Activated naive CD4-positive, alpha-beta T cell treated with anti-CD3 and anti-CD28 coated beads, Interleukin-2, amount 50 U/mL, for 72 hours (primary cell): ENCODE measurements at regions not wholly inside any gene's neighbourhood (a gene's known extent, or its start where the extent isn't known, plus 50 kb on each side); places are given as distances from the start of the nearest gene placed in this dataset.
"Not testable (repeated sequence)": the region's sequence is repeated elsewhere in the genome, so short reads cannot be mapped to it uniquely, and the experiment has no call there.

Experiments used
- ATAC-seq, 2 donors: fragments of 150-1000 bp; cut with Tn5 transposase; 2 replicates each; pipeline ENCODE4 v1.10.0; 2021; ENCODE audit warnings: mild to moderate bottlenecking in 2 of 2, moderate library complexity in 2 of 2
- DNase-seq, 2 donors: peaks; one replicate each; pipeline ENCODE4 v3.0.0; 2021 to 2022; ENCODE audit warnings: low spot score in 2 of 2
- H3K27ac Mint-ChIP-seq, 2 donors: one replicate each; pipeline ENCODE4 v1.8.0; 2022; ENCODE audit warnings: mild to moderate bottlenecking in 2 of 2, mixed read lengths in 2 of 2
- H3K36me3 Mint-ChIP-seq, 2 donors: one replicate each; pipeline ENCODE4 v1.8.0; 2022; ENCODE audit warnings: mixed read lengths in 2 of 2
- H3K9me3 Mint-ChIP-seq, 2 donors: one replicate each; pipeline ENCODE4 v1.8.0; 2022; ENCODE audit warnings: mixed read lengths in 2 of 2

DNA sequence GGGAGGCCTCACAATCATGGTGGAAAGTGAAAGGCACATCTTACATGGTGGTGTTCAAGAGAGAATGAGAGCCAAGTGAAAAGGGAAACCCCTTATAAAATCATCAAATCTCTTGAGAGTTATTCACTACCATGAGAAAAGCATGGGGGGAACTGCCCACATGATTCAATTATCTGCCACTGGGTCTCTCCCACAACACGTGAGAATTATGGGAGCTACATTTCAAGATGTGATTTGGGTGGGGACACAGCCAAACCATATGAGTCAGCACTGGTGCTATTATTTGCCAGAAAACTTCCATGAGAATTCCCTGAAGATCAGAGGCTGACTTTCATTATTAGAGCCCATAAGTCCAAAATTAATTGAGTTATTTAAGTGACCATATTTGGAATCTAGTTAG, 1001.2 kb upstream of the POT1 start:
- H3K9me3 Mint-ChIP-seq: no peaks in the 10 kb centered on the region
- H3K36me3 Mint-ChIP-seq: no peaks in the 10 kb centered on the region
- ATAC-seq (no peak), DNase-seq (no peak)
- H3K27ac Mint-ChIP-seq: no peak overlapping the region

DNA sequence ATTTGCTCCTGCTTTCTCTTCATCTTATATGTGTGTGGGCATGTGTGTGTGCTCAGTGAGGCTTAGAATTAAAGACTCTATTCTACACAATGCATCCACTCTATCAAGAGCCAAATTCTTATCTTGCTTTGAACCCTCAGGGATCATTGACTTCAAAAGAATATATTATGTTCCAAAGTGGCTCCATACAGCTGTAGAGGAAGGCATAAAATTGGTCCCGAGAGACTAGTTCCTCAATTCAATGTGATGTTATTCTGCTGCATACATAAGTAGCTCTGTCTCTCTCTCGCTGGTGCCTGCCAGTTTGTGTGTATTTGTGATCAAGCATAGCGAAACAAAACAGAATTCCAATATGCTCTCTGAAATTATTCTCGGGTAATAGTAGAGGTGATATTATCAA, 997.9 kb upstream of the POT1 start:
- DNase-seq (no peak), ATAC-seq (no peak)
- no peak overlapping the region for H3K27ac Mint-ChIP-seq
- peaks cover 3 to 15% of the 10 kb centered on the region in 2 donors for H3K9me3 Mint-ChIP-seq
- no peaks in the 10 kb centered on the region for H3K36me3 Mint-ChIP-seq

- H3K36me3 Mint-ChIP-seq: no peaks in the 10 kb centered on the region
- H3K27ac Mint-ChIP-seq: no peak overlapping the region
- H3K9me3 Mint-ChIP-seq: peaks cover 3 to 15% of the 10 kb centered on the region in 2 donors
- no peak for DNase-seq
- ATAC-seq: no peak
Measured at GRCh38 chr7:125926621-125927020, 997.0 kb upstream of the POT1 start.

DNA sequence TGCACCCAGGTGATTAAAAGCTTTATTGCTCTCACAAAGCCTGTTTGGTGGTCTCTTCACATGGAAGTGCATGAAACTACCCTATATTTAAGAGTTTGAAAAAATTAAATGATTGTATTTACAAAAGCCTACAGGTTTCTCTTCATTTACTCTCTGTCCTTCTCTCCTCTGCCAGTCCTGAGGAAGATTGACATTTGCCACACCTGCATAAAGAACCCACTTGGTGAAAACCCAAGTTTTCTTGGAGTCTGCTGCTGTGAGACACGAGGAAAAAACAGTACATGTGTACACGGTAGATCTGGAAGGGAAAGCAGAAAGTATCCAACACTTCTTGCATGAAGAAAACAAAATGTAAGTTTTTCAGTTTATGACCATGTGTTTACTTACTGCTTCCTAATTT, 994.4 kb upstream of the POT1 start:
- no peak for ATAC-seq
- DNase-seq: no peak
- H3K9me3 Mint-ChIP-seq: peaks cover 3 to 15% of the 10 kb centered on the region in 2 donors
- H3K27ac Mint-ChIP-seq: no peak overlapping the region
- no peaks in the 10 kb centered on the region for H3K36me3 Mint-ChIP-seq

GRCh38 chr7:125915381-125915948, 985.8 kb upstream of the POT1 start:
- peaks cover 21 to 34% of the 10 kb centered on the region in 2 donors for H3K9me3 Mint-ChIP-seq
- not testable (repeated sequence) for H3K27ac Mint-ChIP-seq, DNase-seq, ATAC-seq, H3K36me3 Mint-ChIP-seq

DNA sequence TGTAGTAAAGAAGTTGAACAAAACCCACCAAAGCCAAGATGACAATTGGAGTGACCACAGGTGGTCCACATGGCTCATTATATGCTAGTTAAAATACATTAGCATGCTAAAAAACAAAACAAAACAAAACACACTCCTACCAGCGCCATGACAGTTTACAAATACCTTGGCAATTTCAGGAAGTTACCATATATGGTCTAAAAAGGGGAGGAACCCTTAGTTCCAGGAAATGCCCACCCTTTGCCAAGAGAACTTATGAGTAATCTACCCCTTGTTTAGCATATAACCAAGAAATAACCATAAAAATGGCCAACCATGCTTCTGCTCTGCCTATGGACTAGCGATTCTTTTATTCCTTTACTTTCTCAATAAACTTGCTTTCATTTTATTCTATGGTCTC, 979.1 kb upstream of the POT1 start:
- DNase-seq: no peak
- Mint-ChIP-seq H3K36me3 (peaks cover 4 to 6% of the 10 kb centered on the region in 2 donors), H3K9me3 (peaks cover 31 to 35% of the 10 kb centered on the region in 2 donors), H3K27ac (no peak overlapping the region)
- ATAC-seq: no peak

DNA sequence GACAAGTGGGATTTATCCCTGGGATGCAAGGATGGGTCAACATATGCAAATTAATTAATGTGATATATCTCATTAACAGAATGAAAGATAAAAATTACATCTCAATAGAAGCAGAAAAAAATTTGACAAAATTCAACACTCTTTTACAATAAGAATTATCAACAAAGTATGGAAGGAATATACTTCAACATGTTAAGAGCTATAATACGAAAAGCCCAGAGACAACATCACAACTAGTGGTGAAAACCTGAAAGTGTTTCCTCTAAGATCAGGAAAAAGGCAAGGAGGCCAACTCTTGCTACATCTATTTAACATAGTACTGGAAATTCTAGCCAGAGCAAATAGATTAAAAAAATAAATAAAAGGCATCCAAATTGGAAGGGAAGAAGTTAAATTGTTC, 970.0 kb upstream of the POT1 start:
- no peaks in the 10 kb centered on the region for H3K36me3 Mint-ChIP-seq
- ATAC-seq (no peak), DNase-seq (no peak)
- no peak overlapping the region for H3K27ac Mint-ChIP-seq
- peaks cover 14 to 26% of the 10 kb centered on the region in 2 donors for H3K9me3 Mint-ChIP-seq

DNA sequence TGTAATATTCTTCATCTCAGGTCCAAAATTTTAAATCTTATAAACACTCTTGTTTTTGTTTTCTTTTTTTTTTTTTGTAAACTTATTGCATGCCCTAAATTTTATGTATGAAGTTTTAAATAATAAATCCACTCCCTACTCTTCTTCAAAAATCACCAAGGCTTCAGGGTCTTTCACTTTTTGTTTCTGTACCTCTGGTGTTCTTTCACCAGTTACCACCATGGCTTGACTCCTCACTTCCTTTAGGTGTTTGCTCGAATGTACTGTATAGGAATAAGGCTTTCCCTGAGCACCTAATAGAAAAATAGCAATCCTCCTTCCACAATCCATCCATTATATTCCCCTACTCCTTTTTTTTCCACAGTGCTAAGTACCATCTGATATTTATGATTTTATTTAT, 962.8 kb upstream of the POT1 start:
- Mint-ChIP-seq H3K36me3 (no peaks in the 10 kb centered on the region), H3K9me3 (peaks cover 10% of the 10 kb centered on the region in 2 donors), H3K27ac (no peak overlapping the region)
- DNase-seq (no peak), ATAC-seq (no peak)

DNA sequence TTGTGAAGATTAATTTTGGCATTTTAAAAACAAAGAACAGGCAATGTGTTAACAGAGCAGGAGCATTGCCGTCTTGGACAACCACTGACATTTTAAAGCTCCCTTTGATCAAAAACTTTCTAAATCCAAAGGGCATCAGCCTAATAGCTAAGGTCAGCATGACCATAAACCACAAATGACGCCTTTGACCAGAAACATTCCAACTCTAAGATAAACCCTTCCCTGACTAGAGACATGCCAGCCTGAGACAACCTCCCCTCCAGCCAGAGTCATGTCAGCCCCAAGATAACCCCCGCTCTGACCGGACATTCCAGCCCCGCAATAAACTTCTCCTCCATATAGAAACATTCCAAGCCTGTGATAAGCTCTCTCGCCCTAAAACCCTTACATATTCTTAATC, 949.4 kb upstream of the POT1 start:
- Mint-ChIP-seq H3K27ac (no peak overlapping the region), H3K9me3 (no peaks in the 10 kb centered on the region)

GRCh38 chr7:125878235-125878956, 948.8 kb upstream of the POT1 start:
- no peak for DNase-seq

More for the DNA sequence above, 949.4 kb upstream of the POT1 start:
- H3K36me3 Mint-ChIP-seq: no peaks in the 10 kb centered on the region
- ATAC-seq (no peak), DNase-seq (no peak)

GRCh38 chr7:125877246-125877645, 947.6 kb upstream of the POT1 start:
- Mint-ChIP-seq H3K9me3 (no peaks in the 10 kb centered on the region), H3K36me3 (no peaks in the 10 kb centered on the region), H3K27ac (no peak overlapping the region)
- ATAC-seq: no peak
- no peak for DNase-seq

More at GRCh38 chr7:125878235-125878956, 948.8 kb upstream of the POT1 start:
- H3K9me3 Mint-ChIP-seq: no peaks in the 10 kb centered on the region
- H3K27ac Mint-ChIP-seq: no peak overlapping the region
- ATAC-seq: no peak
- no peaks in the 10 kb centered on the region for H3K36me3 Mint-ChIP-seq

DNA sequence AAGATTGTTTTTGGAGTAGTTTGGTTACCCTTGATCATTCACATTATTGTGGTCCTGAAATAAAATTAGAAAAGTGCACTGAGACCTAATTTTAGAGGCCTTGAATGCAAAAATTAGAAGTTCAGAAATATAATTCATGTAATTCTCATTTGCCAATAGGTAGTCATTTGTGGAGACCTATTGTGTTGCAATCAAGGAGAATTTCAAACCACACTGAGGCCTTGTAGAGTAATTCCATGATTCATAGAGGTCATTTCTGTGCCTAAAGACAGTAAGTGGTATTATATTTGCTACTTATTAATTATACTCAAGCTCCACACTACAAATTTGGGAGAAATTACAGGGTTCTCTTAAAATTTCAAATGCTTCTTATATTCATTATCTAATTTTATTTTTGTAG, 946.8 kb upstream of the POT1 start:
- H3K27ac Mint-ChIP-seq: no peak overlapping the region
- H3K9me3 Mint-ChIP-seq: no peaks in the 10 kb centered on the region
- no peak for DNase-seq
- no peaks in the 10 kb centered on the region for H3K36me3 Mint-ChIP-seq
- ATAC-seq: no peak

GRCh38 chr7:125871431-125871830, 941.8 kb upstream of the POT1 start:
- Mint-ChIP-seq H3K27ac (no peak overlapping the region), H3K36me3 (no peaks in the 10 kb centered on the region), H3K9me3 (peaks cover 4 to 6% of the 10 kb centered on the region in 2 donors)
- no peak for ATAC-seq
- no peak for DNase-seq

DNA sequence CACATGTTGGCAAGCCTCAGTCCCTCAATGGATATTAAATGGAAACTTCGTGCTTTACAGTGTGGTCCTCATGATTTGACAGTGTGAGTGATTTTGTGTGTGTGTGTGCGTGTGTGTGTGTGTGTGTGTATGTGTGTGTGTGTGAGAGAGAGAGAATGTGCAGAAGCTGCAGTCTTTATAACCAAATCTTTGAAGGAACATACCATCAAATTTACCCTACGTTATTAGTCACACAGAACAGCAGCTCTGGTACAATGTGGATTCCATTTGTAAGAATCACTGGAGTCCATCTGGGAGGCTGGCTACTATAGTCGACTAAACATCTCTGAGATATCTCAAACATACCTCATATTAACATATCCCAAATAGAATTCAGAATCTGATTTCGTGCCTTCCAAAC, 928.0 kb upstream of the POT1 start:
- no peaks in the 10 kb centered on the region for H3K36me3 Mint-ChIP-seq
- H3K9me3 Mint-ChIP-seq: peaks cover 11 to 26% of the 10 kb centered on the region in 2 donors
- no peak for ATAC-seq
- no peak for DNase-seq
- no peak overlapping the region for H3K27ac Mint-ChIP-seq

DNA sequence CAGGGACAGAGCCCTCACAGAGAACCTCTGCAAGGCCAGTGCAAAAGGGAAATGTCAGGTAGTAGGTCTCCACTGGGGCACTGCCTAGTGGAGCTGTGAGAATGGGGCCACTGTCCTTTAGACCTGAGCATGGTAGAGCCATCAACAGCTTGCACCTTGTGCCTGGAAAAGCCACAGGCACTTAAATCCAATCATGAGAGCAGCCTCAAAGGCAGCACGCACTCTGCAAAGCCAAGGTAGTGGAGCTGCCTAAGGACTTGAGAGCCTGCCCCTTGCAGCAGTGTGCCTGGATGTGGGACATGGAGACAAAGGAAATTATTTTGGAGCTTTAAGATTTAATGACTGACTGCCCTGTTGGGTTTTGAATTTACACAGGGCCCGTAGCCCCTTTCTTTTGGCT, 918.5 kb upstream of the POT1 start:
- ATAC-seq (no peak), DNase-seq (no peak)
- peaks cover 23 to 28% of the 10 kb centered on the region in 2 donors for H3K9me3 Mint-ChIP-seq
- peaks cover 0 to 9% of the 10 kb centered on the region in 2 donors for H3K36me3 Mint-ChIP-seq
- no peak overlapping the region for H3K27ac Mint-ChIP-seq

- ATAC-seq: no peak
- no peak for DNase-seq
- H3K9me3 Mint-ChIP-seq: peaks cover 23 to 28% of the 10 kb centered on the region in 2 donors
- no peak overlapping the region for H3K27ac Mint-ChIP-seq
- H3K36me3 Mint-ChIP-seq: peaks cover 0 to 9% of the 10 kb centered on the region in 2 donors
Measured at GRCh38 chr7:125847692-125848091, 918.1 kb upstream of the POT1 start.

DNA sequence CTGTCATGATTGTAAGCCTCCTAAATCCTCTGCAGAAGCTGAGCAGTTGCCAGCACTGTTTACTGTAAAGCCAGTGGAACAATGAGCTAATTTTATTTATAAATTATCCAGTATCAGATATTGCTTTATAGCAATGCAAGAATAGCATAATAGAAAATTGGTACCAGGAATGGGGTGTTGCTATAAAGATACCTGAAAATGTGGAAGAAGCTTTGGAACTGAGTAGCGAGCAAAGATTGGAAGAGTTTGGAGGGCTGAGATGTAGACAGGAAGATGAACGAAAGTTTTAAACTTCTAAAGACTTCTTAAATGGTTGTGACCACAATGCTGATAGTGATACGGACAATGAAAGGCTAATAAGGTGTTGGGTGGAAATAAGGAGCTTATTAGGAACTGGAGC, 917.4 kb upstream of the POT1 start:
- DNase-seq (no peak), ATAC-seq (no peak)
- Mint-ChIP-seq H3K36me3 (peaks cover 0 to 9% of the 10 kb centered on the region in 2 donors), H3K9me3 (peaks cover 23 to 25% of the 10 kb centered on the region in 2 donors), H3K27ac (no peak overlapping the region)

DNA sequence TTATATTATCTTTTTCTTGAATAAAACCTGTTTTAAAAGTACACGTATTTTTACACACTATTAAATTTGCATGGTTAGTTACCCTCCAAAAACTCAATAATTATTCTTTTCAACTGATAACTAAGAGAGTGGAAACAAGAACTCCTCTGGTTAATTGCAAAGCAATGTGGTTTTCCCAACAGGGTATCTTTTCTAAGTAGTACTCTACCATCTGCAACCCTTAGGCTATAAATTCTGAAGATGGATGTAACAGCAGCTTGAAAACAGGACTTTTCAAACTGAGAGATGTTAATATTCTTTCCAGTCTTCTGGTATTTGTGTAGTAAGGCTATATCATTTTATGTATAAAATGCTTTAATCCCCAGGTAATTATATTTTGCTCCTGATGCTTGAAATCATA, 916.1 kb upstream of the POT1 start:
- Mint-ChIP-seq H3K9me3 (peaks cover 24 to 26% of the 10 kb centered on the region in 2 donors), H3K27ac (no peak overlapping the region), H3K36me3 (peaks cover 0 to 9% of the 10 kb centered on the region in 2 donors)
- ATAC-seq (no peak), DNase-seq (no peak)
